Body of pancreas (tissue), 4 donors: ENCODE measurements at regions not wholly inside any gene's neighbourhood (a gene's known extent, or its start where the extent isn't known, plus 50 kb on each side); places are given as distances from the start of the nearest gene placed in this dataset.

Experiments
- ATAC-seq: fragments of 150-250 bp; one replicate; pipeline ENCODE4 v1.9.1; 2016
- DNase-seq, 4 donors: peaks; one replicate each; pipeline ENCODE4 v3.0.0-alpha.2; 2019
- H3K27ac ChIP-seq, 4 donors: fragments of 200-600 bp; sonication (generic); 1 replicate in 3 of 4; 2 replicates in 1 of 4; pipeline versions ENCODE4 v1.5.1 to v1.6.1; 2016 to 2019; ENCODE audit warnings: mild to moderate bottlenecking in 1 of 4, mixed read lengths in 1 of 4, moderate library complexity in 1 of 4
- H3K27me3 ChIP-seq, 2 donors: fragments of 200-600 bp; sonication (generic); one replicate each; pipeline ENCODE4 v1.6.0; 2016; ENCODE audit warnings: mild to moderate bottlenecking in 1 of 2
- H3K36me3 ChIP-seq, 2 donors: fragments of 200-600 bp; sonication (generic); replicated peaks in 1 of 2; 2 replicates each; pipeline ENCODE4 v1.5.1; 2016; ENCODE audit warnings: low read depth in 2 of 2; ENCODE audit not compliant: insufficient read depth in 1 of 2
- H3K4me1 ChIP-seq: fragments of 200-600 bp; sonication (generic); one replicate; pipeline ENCODE4 v1.6.0; 2016
- H3K4me3 ChIP-seq, 2 donors: fragments of 200-600 bp; sonication (generic); 1 replicate in 1 of 2; 2 replicates in 1 of 2; pipeline ENCODE4 v1.5.1; 2016 to 2019
- H3K9me3 ChIP-seq, 3 donors: fragments of 200-600 bp; sonication (generic); 1 replicate in 2 of 3; 2 replicates in 1 of 3; pipeline ENCODE4 v1.5.1; 2016
- POLR2A ChIP-seq, 3 donors: fragments of 450-650 bp; IDR thresholded peaks; one replicate each; pipeline ENCODE4 v1.6.1; 2016; ENCODE audit warnings: antibody characterized with exemption in 3 of 3, mild to moderate bottlenecking in 2 of 3
- WGBS, 2 donors: methylation state at CpG; one replicate each; pipeline ENCODE4 v1.1.5; 2017; 5-methylcytosine and 5-hydroxymethylcytosine counted together
- intact Hi-C: fragments of 100-400 bp; cut with DNase I; formaldehyde crosslinking; loops from one replicate; pipeline ENCODE4 v1.15.1; 2023
- TF ChIP-seq, protein P1 (sequence below), 7 experiments: fragments of 450-650 bp in 4 of 7; fragments of 200-600 bp in 3 of 7; sonication (generic) in 3 of 7; IDR thresholded peaks; one replicate each; pipeline ENCODE4 v1.5.1; 2016 to 2019; ENCODE audit warnings: antibody characterized with exemption in 7 of 7

DNA sequence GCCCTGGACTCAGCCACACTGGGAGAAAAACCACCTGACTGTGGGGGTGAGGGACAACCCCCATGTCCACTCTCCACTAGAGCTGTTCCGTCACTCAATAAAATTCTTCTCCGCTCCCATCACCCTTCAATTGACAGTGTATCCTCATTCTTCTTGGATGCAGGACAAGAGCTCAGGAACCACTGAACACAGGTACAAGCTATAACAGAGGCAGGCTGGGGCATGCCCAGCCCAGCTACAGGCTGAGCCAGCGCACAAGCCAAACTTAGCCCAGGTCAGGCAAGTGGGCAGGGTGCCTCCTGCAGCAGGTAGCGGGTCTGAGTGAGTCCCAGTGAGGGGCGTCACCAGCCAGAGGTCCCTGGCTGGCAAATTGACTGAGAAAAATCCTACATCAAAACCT is 183.4 kb downstream of the HINT1 start:
- DNase-seq (no peak), ATAC-seq (no peak)
- Histone ChIP-seq H3K9me3 (no peaks in the 10 kb centered on the region), H3K4me3 (no peak overlapping the region), H3K4me1 (no peaks in the 10 kb centered on the region), H3K27ac (no peak overlapping the region), H3K27me3 (no peaks in the 10 kb centered on the region), H3K36me3 (no peaks in the 10 kb centered on the region)
- 95 to 98% methylated on average over 3 to 5 of the region's 5 CpGs for WGBS, 2 donors
- intact Hi-C loops, result no loop called here
- no peak for TF ChIP-seq POLR2A (IDR thresholded peaks at IDR 0.05)
- TF ChIP-seq, protein P1, sequence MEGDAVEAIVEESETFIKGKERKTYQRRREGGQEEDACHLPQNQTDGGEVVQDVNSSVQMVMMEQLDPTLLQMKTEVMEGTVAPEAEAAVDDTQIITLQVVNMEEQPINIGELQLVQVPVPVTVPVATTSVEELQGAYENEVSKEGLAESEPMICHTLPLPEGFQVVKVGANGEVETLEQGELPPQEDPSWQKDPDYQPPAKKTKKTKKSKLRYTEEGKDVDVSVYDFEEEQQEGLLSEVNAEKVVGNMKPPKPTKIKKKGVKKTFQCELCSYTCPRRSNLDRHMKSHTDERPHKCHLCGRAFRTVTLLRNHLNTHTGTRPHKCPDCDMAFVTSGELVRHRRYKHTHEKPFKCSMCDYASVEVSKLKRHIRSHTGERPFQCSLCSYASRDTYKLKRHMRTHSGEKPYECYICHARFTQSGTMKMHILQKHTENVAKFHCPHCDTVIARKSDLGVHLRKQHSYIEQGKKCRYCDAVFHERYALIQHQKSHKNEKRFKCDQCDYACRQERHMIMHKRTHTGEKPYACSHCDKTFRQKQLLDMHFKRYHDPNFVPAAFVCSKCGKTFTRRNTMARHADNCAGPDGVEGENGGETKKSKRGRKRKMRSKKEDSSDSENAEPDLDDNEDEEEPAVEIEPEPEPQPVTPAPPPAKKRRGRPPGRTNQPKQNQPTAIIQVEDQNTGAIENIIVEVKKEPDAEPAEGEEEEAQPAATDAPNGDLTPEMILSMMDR (IDR thresholded peaks at IDR 0.05), result no peak

DNA sequence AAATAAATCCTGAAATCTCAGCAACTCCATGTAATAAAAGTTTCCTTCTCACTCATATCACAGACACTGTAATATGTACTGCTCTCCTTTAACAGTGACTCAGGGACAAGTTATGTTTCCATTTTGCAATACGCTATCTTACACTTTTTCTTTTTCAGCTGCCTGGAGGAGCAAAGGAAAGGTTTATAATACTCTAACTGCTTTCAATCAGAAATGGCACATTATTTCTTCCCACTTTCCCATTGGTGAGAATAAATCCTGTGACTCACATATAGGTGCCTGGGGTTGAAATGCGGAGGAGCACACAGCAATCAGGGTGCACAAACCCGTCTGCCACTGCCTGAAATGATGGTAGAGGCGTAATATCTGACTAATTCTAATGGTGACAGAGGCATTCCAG is 186.6 kb downstream of the HINT1 start:
- Histone ChIP-seq H3K4me3 (no peak overlapping the region), H3K36me3 (no peaks in the 10 kb centered on the region), H3K9me3 (no peaks in the 10 kb centered on the region), H3K27ac (no peak overlapping the region), H3K27me3 (no peaks in the 10 kb centered on the region), H3K4me1 (peaks cover 23% of the 10 kb centered on the region)
- no peak for TF ChIP-seq POLR2A (IDR thresholded peaks at IDR 0.05)
- TF ChIP-seq, protein P1 (IDR thresholded peaks at IDR 0.05), result no peak
- DNase-seq, result no peak
- intact Hi-C loops, result no loop called here
- 83 to 87% methylated on average over 4 of the region's 4 CpGs for WGBS, 2 donors
- no peak for ATAC-seq

DNA sequence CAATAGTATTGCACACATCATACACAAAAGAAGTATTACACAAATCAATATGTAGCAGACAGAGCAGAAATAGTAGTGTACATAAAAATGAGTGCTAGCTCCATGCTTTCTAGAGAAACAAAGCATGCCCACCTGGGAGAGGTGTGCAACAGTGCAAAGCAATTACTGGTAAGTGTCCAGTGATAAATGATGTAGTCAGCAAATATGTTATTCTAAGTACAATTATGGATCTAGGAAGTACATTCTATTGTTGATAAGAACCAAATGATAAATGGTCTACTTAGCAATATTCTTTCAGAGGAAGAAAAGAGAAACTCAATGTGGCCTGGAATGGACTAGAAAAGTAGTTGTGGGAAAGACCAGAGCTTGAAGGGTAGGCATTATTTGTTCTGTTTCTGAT is 188.6 kb downstream of the HINT1 start:
- no peak overlapping the region for H3K27ac ChIP-seq
- H3K27me3 ChIP-seq, result no peaks in the 10 kb centered on the region

DNA sequence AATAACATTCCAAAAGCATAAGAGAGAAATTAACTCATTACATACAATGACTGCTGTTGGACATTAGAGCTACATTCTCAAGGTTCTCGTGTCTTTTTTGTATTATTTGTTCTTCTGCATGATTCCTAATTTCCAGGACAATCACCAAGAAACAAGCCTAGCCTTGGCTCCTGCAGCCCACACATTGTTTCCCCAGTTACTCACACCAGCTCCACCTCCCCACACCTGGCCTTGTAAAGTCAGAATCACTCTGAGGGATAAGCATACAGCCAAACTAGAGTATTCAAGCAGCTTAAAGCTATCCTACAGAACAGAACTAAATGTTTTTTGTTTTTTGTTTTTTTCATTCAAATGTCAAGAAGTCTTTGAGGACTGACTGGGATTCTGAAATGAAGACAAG is 189.2 kb downstream of the HINT1 start:
- DNase-seq (peak in 3 of 4 donors; percentile 43 to 55 (median 49)), ATAC-seq (peak; percentile 80)
- Histone ChIP-seq H3K27me3 (no peaks in the 10 kb centered on the region), H3K27ac (peak overlapping the region; percentile 33 to 66 (median 54)), H3K36me3 (no peaks in the 10 kb centered on the region), H3K4me1 (peaks cover 23% of the 10 kb centered on the region), H3K4me3 (no peak overlapping the region), H3K9me3 (no peaks in the 10 kb centered on the region)
- 28% methylated on average over 1 of the region's 1 CpG for WGBS, 2 donors
- intact Hi-C loops, result no loop called here
- no peak for TF ChIP-seq POLR2A (IDR thresholded peaks at IDR 0.05)
- TF ChIP-seq, protein P1 (IDR thresholded peaks at IDR 0.05), result no peak

More for the DNA sequence above, 188.6 kb downstream of the HINT1 start:
- ATAC-seq (no peak), DNase-seq (no peak)
- Histone ChIP-seq H3K36me3 (no peaks in the 10 kb centered on the region), H3K4me3 (no peak overlapping the region), H3K9me3 (no peaks in the 10 kb centered on the region), H3K4me1 (peaks cover 23% of the 10 kb centered on the region)
- TF ChIP-seq POLR2A (IDR thresholded peaks at IDR 0.05), result no peak
- TF ChIP-seq, protein P1 (IDR thresholded peaks at IDR 0.05), result no peak
- intact Hi-C loops, result no loop called here

DNA sequence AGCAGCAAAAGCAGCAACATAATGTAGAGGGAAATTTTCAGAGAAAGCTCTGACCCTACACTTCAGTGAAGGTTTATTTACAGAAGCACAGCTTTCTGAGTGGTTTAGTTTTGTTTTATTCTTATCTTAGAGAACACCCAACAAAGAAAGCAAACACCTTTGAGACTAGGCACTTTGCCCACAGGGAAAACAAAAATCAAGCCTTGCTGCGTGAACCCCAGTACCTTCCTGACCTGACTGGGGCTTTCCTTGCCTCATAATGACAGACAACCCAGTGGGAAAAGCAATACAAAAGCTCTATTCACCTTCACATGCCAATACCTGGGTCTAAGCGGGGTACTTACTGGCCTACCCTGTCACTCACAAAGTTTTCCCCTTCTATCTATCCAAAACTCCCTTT is 189.8 kb downstream of the HINT1 start:
- peak; percentile 74 for ATAC-seq
- H3K36me3 ChIP-seq, result no peaks in the 10 kb centered on the region
- TF ChIP-seq, protein P1 (IDR thresholded peaks at IDR 0.05), result no peak
- no peak for TF ChIP-seq POLR2A (IDR thresholded peaks at IDR 0.05)
- no peak overlapping the region for H3K4me3 ChIP-seq
- no peaks in the 10 kb centered on the region for H3K9me3 ChIP-seq
- DNase-seq, result peak; percentile 17 to 56 (median 38)
- peaks cover 23% of the 10 kb centered on the region for H3K4me1 ChIP-seq
- H3K27ac ChIP-seq, result peak overlapping the region; percentile 33 to 66 (median 54)
- H3K27me3 ChIP-seq, result no peaks in the 10 kb centered on the region
- 17 to 22% methylated on average over 2 of the region's 2 CpGs for WGBS, 2 donors
- intact Hi-C loops, result no loop called here
